GM12872 (cell line): ENCODE measurements at regions not wholly inside any gene's neighbourhood (a gene's known extent, or its start where the extent isn't known, plus 50 kb on each side); places are given as distances from the start of the nearest gene placed in this dataset.

Experiments used
- CTCF ChIP-seq: IDR thresholded peaks from 3 replicates; pipeline ENCODE4 v1.5.1; 2011; ENCODE audit warnings: low read depth, mild to moderate bottlenecking, low read length, moderate library complexity; ENCODE audit not compliant: insufficient read depth

- peak; percentile 41; the same call in 2 of the 3 replicates for TF ChIP-seq CTCF
Observed at GRCh38 chr6:134457941-134458340, 140.0 kb upstream of the SGK1 start.

- no peak for TF ChIP-seq CTCF
Observed at GRCh38 chr6:134456226-134456625, 138.3 kb upstream of the SGK1 start.

GRCh38 chr6:134455319-134455718 is 137.4 kb upstream of the SGK1 start:
- TF ChIP-seq CTCF: no peak

- TF ChIP-seq CTCF: no peak
Observed at GRCh38 chr6:134454794-134455193, 136.9 kb upstream of the SGK1 start.

- no peak for TF ChIP-seq CTCF
Observed at GRCh38 chr6:134453792-134454510, 136.0 kb upstream of the SGK1 start.

- no peak for TF ChIP-seq CTCF
Observed at GRCh38 chr6:134452906-134453305, 135.0 kb upstream of the SGK1 start.

GRCh38 chr6:134451529-134451928 is 133.6 kb upstream of the SGK1 start:
- peak; percentile 41; the same call in 2 of the 3 replicates for TF ChIP-seq CTCF
